Fibroblast of lung (primary cell): ENCODE measurements at regions not wholly inside any gene's neighbourhood (a gene's known extent, or its start where the extent isn't known, plus 50 kb on each side); places are given as distances from the start of the nearest gene placed in this dataset.

Source experiments
- DNase-seq, 2 donors: peaks; one replicate each; pipeline versions ENCODE4 v3.0.0 to v3.0.0-alpha.2; 2010; ENCODE audit warnings: low read depth in 2 of 2
- H2AFZ ChIP-seq: 2 replicates; pipeline ENCODE4 v1.5.1; 2012; ENCODE audit warnings: low read length, control low read depth, inconsistent platforms
- H3K27ac ChIP-seq: 2 replicates; pipeline ENCODE4 v1.5.1; 2011; ENCODE audit warnings: low read length, control low read depth; ENCODE audit not compliant: insufficient read depth
- H3K27me3 ChIP-seq: 2 replicates; pipeline ENCODE4 v1.5.1; 2011; ENCODE audit warnings: mild to moderate bottlenecking, low read length; ENCODE audit not compliant: control insufficient read depth, insufficient read depth
- H3K36me3 ChIP-seq: 2 replicates; pipeline ENCODE4 v1.5.1; 2011; ENCODE audit warnings: low read length; ENCODE audit not compliant: control insufficient read depth, insufficient read depth
- H3K4me1 ChIP-seq: 2 replicates; pipeline ENCODE4 v1.5.1; 2011; ENCODE audit warnings: low read length; ENCODE audit not compliant: control insufficient read depth, insufficient read depth; ENCODE audit errors: extremely low read depth
- H3K4me2 ChIP-seq: 2 replicates; pipeline ENCODE4 v1.5.1; 2011; ENCODE audit warnings: low read length, control low read depth; ENCODE audit not compliant: insufficient read depth; ENCODE audit errors: extremely low read depth
- H3K4me3 ChIP-seq, 4 experiments: fragments of 200-600 bp in 1 of 4; sonication (generic) in 1 of 4; replicated peaks in 1 of 4; 2 replicates each; pipeline ENCODE4 v1.5.1; 2011 to 2016; ENCODE audit warnings: low read length in 4 of 4, low read depth in 3 of 4, mild to moderate bottlenecking in 3 of 4, control low read depth in 2 of 4, inconsistent platforms in 1 of 4, mixed read lengths in 1 of 4; ENCODE audit not compliant: insufficient read depth in 1 of 4; ENCODE audit errors: control extremely low read depth in 1 of 4
- H3K79me2 ChIP-seq: 2 replicates; pipeline ENCODE4 v1.5.1; 2012; ENCODE audit warnings: mild to moderate bottlenecking, low read length, inconsistent platforms; ENCODE audit not compliant: control insufficient read depth, insufficient read depth
- H3K9ac ChIP-seq: 2 replicates; pipeline ENCODE4 v1.5.1; 2011; ENCODE audit warnings: mild to moderate bottlenecking, low read length, control low read depth; ENCODE audit not compliant: insufficient read depth
- H3K9me3 ChIP-seq: 2 replicates; pipeline ENCODE4 v1.5.1; 2012; ENCODE audit warnings: low read depth, low read length; ENCODE audit not compliant: control insufficient read depth, insufficient read depth
- H4K20me1 ChIP-seq: 2 replicates; pipeline ENCODE4 v1.5.1; 2011; ENCODE audit warnings: low read length; ENCODE audit not compliant: control insufficient read depth, insufficient read depth; ENCODE audit errors: extremely low read depth
- EZH2 ChIP-seq: IDR thresholded peaks from 2 replicates; pipeline ENCODE4 v1.5.1; 2012; ENCODE audit warnings: low read length, control low read depth, mild to moderate bottlenecking; ENCODE audit errors: missing control alignments
- TF ChIP-seq, protein P1 (sequence below), 2 donors: IDR thresholded peaks in 1 of 2; conservative IDR thresholded peaks in 1 of 2; 1 replicate in 1 of 2; 2 replicates in 1 of 2; pipeline ENCODE4 v1.5.1; 2011 to 2012; ENCODE audit warnings: low read length in 2 of 2, control low read depth in 1 of 2, inconsistent platforms in 1 of 2, low read depth in 1 of 2, mild to moderate bottlenecking in 1 of 2

GRCh38 chr15:93366387-93367100 is 277.5 kb upstream of the RGMA start:
- Histone ChIP-seq H3K4me3 (no peak overlapping the region), H2AFZ (no peak overlapping the region), H3K9ac (no peak overlapping the region), H3K4me1 (no peaks in the 10 kb centered on the region), H3K79me2 (no peaks in the 10 kb centered on the region), H3K9me3 (no peaks in the 10 kb centered on the region), H3K4me2 (no peak overlapping the region), H4K20me1 (no peaks in the 10 kb centered on the region), H3K36me3 (no peaks in the 10 kb centered on the region), H3K27ac (no peak overlapping the region), H3K27me3 (no peaks in the 10 kb centered on the region)
- DNase-seq = no peak
- TF ChIP-seq, protein P1, sequence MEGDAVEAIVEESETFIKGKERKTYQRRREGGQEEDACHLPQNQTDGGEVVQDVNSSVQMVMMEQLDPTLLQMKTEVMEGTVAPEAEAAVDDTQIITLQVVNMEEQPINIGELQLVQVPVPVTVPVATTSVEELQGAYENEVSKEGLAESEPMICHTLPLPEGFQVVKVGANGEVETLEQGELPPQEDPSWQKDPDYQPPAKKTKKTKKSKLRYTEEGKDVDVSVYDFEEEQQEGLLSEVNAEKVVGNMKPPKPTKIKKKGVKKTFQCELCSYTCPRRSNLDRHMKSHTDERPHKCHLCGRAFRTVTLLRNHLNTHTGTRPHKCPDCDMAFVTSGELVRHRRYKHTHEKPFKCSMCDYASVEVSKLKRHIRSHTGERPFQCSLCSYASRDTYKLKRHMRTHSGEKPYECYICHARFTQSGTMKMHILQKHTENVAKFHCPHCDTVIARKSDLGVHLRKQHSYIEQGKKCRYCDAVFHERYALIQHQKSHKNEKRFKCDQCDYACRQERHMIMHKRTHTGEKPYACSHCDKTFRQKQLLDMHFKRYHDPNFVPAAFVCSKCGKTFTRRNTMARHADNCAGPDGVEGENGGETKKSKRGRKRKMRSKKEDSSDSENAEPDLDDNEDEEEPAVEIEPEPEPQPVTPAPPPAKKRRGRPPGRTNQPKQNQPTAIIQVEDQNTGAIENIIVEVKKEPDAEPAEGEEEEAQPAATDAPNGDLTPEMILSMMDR (conservative IDR thresholded peaks at IDR 0.05 in 1 of 2, IDR thresholded peaks at IDR 0.05 in 1 of 2; ENCODE audit: low read depth in 1 of 2, low read length in 2 of 2) = no peak
- no peak for TF ChIP-seq EZH2

GRCh38 chr15:93362821-93363220 is 273.8 kb upstream of the RGMA start:
- Histone ChIP-seq H3K4me3 (no peak overlapping the region), H3K9me3 (no peaks in the 10 kb centered on the region), H4K20me1 (no peaks in the 10 kb centered on the region), H3K4me2 (no peak overlapping the region), H3K27ac (no peak overlapping the region), H3K27me3 (no peaks in the 10 kb centered on the region), H3K4me1 (no peaks in the 10 kb centered on the region), H3K79me2 (no peaks in the 10 kb centered on the region), H2AFZ (no peak overlapping the region), H3K36me3 (no peaks in the 10 kb centered on the region), H3K9ac (no peak overlapping the region)
- no peak for DNase-seq
- no peak for TF ChIP-seq EZH2
- TF ChIP-seq, protein P1 (conservative IDR thresholded peaks at IDR 0.05 in 1 of 2, IDR thresholded peaks at IDR 0.05 in 1 of 2; ENCODE audit: low read depth in 1 of 2, low read length in 2 of 2) = no peak

- no peak overlapping the region for H2AFZ ChIP-seq
- H3K4me3 ChIP-seq = no peak overlapping the region
- H3K36me3 ChIP-seq = no peaks in the 10 kb centered on the region
- no peaks in the 10 kb centered on the region for H3K27me3 ChIP-seq
- H3K79me2 ChIP-seq = no peaks in the 10 kb centered on the region
- TF ChIP-seq, protein P1 (conservative IDR thresholded peaks at IDR 0.05 in 1 of 2, IDR thresholded peaks at IDR 0.05 in 1 of 2; ENCODE audit: low read depth in 1 of 2, low read length in 2 of 2) = no peak
- TF ChIP-seq EZH2 = no peak
- no peaks in the 10 kb centered on the region for H3K9me3 ChIP-seq
- H3K4me1 ChIP-seq = no peaks in the 10 kb centered on the region
- H3K9ac ChIP-seq = no peak overlapping the region
- H3K4me2 ChIP-seq = no peak overlapping the region
- no peaks in the 10 kb centered on the region for H4K20me1 ChIP-seq
- DNase-seq = no peak
- H3K27ac ChIP-seq = no peak overlapping the region
These were observed 273.2 kb upstream of the RGMA start for GRCh38 chr15:93362203-93362602.
